ENCODE measurements at regions not wholly inside any gene's neighbourhood (a gene's known extent, or its start where the extent isn't known, plus 50 kb on each side); places are given as distances from the start of the nearest gene placed in this dataset.
"Not testable (repeated sequence)": the region's sequence is repeated elsewhere in the genome, so short reads cannot be mapped to it uniquely, and the experiment has no call there.

DNA sequence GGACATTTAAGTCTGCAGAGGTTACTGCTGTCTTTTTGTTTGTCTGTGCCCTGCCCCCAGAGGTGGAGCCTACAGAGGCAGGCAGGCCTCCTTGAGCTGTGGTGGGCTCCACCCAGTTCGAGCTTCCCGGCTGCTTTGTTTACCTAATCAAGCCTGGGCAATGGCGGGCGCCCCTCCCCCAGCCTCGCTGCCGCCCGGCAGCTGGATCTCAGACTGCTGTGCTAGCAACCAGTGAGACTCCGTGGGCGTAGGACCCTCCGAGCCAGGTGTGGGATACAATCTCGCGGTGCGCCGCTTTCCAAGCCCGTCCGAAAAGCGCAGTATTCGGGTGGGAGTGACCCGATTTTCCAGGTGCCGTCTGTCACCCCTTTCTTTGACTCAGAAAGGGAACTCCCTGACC, 198.4 kb upstream of the FERMT1 start:
- FAIRE-seq; H3K36me3 ChIP-seq (replicated peaks in 1 of 2; ENCODE audit: control insufficient read depth in 1 of 2, insufficient read depth in 2 of 2, low read length in 2 of 2); H3K4me3 ChIP-seq (replicated peaks in 1 of 3; ENCODE audit: insufficient read depth in 1 of 3, low read depth in 2 of 3, low read length in 3 of 3); H3K27ac ChIP-seq (ENCODE audit: extremely low read length, insufficient read depth, low read length); ATAC-seq; H2AFZ ChIP-seq (ENCODE audit: low read length); H3K9me3 ChIP-seq (ENCODE audit: low read length); H3K4me2 ChIP-seq (ENCODE audit: low read depth, low read length); DNase-seq (ENCODE audit: low spot score); H3K79me2 ChIP-seq (ENCODE audit: insufficient read depth, low read length); H3K27me3 ChIP-seq (ENCODE audit: control insufficient read depth in 1 of 2, insufficient read depth in 2 of 2, low read length in 2 of 2); intact Hi-C loops (cut with micrococcal nuclease; ENCODE audit: unreplicated experiment); H3K4me1 ChIP-seq (ENCODE audit: insufficient read depth, low read length); H3K9ac ChIP-seq (ENCODE audit: insufficient read depth, low read depth, low read length); in situ Hi-C loops (cut with HindIII; ENCODE audit: extremely low pct_ligation_motif_present, low pct_unique_long_range_greater_than_20kb); CTCF ChIA-PET (ENCODE audit: low intra/inter-chr PET ratio, low total read pairs); POLR2A ChIA-PET; H4K20me1 ChIP-seq (ENCODE audit: insufficient read depth, low read length); BruUV-seq (replicated peaks): not testable (repeated sequence)
- WGBS (ENCODE audit: low lambda C conversion rate) = 57% methylated on average over 20 of the region's 20 CpGs
- TF ChIP-seq, protein P1, sequence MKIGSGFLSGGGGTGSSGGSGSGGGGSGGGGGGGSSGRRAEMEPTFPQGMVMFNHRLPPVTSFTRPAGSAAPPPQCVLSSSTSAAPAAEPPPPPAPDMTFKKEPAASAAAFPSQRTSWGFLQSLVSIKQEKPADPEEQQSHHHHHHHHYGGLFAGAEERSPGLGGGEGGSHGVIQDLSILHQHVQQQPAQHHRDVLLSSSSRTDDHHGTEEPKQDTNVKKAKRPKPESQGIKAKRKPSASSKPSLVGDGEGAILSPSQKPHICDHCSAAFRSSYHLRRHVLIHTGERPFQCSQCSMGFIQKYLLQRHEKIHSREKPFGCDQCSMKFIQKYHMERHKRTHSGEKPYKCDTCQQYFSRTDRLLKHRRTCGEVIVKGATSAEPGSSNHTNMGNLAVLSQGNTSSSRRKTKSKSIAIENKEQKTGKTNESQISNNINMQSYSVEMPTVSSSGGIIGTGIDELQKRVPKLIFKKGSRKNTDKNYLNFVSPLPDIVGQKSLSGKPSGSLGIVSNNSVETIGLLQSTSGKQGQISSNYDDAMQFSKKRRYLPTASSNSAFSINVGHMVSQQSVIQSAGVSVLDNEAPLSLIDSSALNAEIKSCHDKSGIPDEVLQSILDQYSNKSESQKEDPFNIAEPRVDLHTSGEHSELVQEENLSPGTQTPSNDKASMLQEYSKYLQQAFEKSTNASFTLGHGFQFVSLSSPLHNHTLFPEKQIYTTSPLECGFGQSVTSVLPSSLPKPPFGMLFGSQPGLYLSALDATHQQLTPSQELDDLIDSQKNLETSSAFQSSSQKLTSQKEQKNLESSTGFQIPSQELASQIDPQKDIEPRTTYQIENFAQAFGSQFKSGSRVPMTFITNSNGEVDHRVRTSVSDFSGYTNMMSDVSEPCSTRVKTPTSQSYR (CRISPR knock-in tag; IDR thresholded peaks at IDR 0.05; ENCODE audit: borderline replicate concordance) = 0 out of 2 replicates have a peak, but pooled peaks have one; percentile 17

DNA sequence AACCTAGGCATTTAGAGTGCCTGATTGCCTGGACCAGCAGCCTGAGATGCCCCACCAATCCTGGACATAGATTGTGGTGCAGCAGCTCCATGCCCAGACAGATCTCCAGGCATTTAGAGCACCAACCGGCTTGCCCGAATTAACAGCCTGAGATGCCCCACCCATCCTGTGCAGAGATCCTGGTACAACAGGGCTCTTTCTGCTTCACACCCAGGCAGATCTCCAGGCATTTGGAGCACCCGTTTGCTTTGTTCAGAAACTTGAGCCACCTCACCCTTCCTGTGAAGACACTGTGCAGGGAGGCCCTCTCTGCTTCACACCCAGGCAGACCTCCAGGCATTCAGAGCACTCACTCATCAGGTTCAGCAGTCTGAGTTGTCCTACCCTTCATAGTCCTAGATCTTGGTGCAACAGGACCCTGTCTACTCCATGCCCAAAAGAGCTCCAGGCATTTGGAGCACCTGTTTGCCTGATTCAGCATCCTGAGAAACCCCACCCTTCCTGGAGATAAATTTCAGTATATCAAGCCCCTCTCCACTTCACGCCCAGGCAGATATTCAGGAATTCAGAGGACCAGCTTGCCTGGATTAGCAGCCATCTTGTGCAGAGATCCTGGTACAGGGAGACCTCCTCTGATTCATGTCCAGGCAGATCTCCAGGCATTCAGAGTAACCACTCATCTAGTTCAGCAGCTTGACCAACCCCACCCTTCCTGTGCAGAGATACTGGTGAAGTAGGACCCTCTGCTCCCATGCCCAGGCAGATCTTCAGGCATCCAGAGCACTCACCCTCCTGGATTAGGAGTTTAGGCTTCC, 189.2 kb upstream of the FERMT1 start:
- DNase-seq (ENCODE audit: low spot score) (no peak), ATAC-seq (no peak), FAIRE-seq (no peak)
- Histone ChIP-seq H3K4me2 (ENCODE audit: low read depth, low read length) (no peak overlapping the region), H3K79me2 (ENCODE audit: insufficient read depth, low read length) (no peaks in the 10 kb centered on the region), H3K4me1 (ENCODE audit: insufficient read depth, low read length) (no peaks in the 10 kb centered on the region), H3K27ac (ENCODE audit: extremely low read length, insufficient read depth, low read length) (no peak overlapping the region), H3K36me3 (replicated peaks in 1 of 2; ENCODE audit: control insufficient read depth in 1 of 2, insufficient read depth in 2 of 2, low read length in 2 of 2) (no peaks in the 10 kb centered on the region), H2AFZ (ENCODE audit: low read length) (no peak overlapping the region), H3K9ac (ENCODE audit: insufficient read depth, low read depth, low read length) (no peak overlapping the region), H4K20me1 (ENCODE audit: insufficient read depth, low read length) (no peaks in the 10 kb centered on the region), H3K27me3 (ENCODE audit: control insufficient read depth in 1 of 2, insufficient read depth in 2 of 2, low read length in 2 of 2) (no peaks in the 10 kb centered on the region), H3K9me3 (ENCODE audit: low read length) (peaks cover 31% of the 10 kb centered on the region), H3K4me3 (replicated peaks in 1 of 3; ENCODE audit: insufficient read depth in 1 of 3, low read depth in 2 of 3, low read length in 3 of 3) (no peak overlapping the region)
- in situ Hi-C loops (cut with HindIII; ENCODE audit: extremely low pct_ligation_motif_present, low pct_unique_long_range_greater_than_20kb) = no loop called here
- ChIA-PET POLR2A (no interaction called here), CTCF (ENCODE audit: low intra/inter-chr PET ratio, low total read pairs) (no interaction called here)
- no TSS peak for BruUV-seq (replicated peaks)
- intact Hi-C loops (cut with micrococcal nuclease; ENCODE audit: unreplicated experiment) = no loop called here
- no peak for TF ChIP-seq ZFY (CRISPR knock-in tag; IDR thresholded peaks at IDR 0.05)
- TF ChIP-seq SKI (IDR thresholded peaks at IDR 0.05; ENCODE audit: partially characterized antibody) = no peak
- TF ChIP-seq, protein P2, sequence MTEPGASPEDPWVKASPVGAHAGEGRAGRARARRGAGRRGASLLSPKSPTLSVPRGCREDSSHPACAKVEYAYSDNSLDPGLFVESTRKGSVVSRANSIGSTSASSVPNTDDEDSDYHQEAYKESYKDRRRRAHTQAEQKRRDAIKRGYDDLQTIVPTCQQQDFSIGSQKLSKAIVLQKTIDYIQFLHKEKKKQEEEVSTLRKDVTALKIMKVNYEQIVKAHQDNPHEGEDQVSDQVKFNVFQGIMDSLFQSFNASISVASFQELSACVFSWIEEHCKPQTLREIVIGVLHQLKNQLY (CRISPR knock-in tag; IDR thresholded peaks at IDR 0.05) = no peak
- 2% methylated on average over 4 of the region's 4 CpGs for WGBS (ENCODE audit: low lambda C conversion rate)
